ENCODE measurements at regions not wholly inside any gene's neighbourhood (a gene's known extent, or its start where the extent isn't known, plus 50 kb on each side); places are given as distances from the start of the nearest gene placed in this dataset.
"Not testable (repeated sequence)": the region's sequence is repeated elsewhere in the genome, so short reads cannot be mapped to it uniquely, and the experiment has no call there.

DNA sequence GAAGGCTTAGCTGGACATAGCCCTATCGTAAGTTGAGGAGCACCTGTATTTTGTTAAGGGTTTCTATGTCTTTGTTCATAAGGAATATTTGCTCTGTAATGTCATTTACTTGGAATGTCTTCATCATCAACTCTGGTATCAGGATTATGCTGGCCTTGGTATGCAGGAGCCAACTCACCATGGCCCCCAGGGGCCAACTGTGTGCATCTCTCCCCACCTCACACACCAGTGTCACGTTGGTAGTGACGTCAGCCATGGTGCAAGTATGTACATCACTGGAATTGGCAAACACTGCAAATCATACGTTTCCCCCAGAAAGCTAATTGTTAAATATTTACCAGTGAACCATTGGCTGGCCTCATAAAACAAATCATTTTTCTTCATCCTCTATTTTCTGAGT lies 70.8 kb downstream of the YTHDF1 start:
- DNase-seq (ENCODE audit: extremely low read depth in 1 of 2, low read depth in 1 of 2) = no peak

DNA sequence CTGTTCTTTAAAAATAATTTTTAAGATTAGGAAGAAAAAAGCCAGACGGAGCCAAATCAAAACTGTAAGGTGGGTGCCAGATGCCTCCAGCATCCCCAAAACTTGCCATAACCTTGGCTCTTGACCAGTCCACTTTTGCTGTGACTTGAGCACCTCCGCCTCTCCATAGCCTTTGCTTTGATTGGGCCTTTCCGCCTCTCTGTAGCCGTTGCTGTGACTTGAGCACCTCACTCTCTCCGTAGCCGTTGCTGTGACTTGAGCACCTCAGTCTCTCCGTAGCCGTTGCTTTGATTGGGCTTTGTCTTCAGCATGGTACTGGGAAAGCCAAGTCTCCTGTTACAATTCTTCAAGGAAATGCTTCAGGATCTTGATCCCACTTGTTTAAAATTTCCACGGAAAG lies 73.0 kb downstream of the YTHDF1 start:
- DNase-seq (ENCODE audit: extremely low read depth in 1 of 2, low read depth in 1 of 2) = no peak

DNA sequence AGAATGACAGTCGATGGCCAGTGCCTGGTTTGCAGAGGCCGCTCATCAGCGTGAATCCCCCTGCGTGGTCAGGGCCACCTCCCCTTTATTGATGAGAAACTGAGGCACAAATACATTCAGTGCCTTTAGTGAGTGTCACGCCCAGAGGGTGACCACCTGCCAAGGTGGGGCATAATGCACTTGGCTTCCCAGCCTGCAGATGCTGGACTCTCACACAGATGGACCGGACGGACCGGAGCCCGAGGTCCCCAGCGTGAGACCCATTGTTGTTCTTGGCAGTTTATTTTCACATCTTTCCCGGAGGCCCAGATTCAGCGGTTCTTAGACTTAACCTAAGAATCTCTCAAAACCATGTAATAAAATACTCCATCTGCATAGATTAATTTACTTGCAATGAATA lies 74.4 kb downstream of the YTHDF1 start:
- DNase-seq (ENCODE audit: extremely low read depth in 1 of 2, low read depth in 1 of 2) = no peak

DNA sequence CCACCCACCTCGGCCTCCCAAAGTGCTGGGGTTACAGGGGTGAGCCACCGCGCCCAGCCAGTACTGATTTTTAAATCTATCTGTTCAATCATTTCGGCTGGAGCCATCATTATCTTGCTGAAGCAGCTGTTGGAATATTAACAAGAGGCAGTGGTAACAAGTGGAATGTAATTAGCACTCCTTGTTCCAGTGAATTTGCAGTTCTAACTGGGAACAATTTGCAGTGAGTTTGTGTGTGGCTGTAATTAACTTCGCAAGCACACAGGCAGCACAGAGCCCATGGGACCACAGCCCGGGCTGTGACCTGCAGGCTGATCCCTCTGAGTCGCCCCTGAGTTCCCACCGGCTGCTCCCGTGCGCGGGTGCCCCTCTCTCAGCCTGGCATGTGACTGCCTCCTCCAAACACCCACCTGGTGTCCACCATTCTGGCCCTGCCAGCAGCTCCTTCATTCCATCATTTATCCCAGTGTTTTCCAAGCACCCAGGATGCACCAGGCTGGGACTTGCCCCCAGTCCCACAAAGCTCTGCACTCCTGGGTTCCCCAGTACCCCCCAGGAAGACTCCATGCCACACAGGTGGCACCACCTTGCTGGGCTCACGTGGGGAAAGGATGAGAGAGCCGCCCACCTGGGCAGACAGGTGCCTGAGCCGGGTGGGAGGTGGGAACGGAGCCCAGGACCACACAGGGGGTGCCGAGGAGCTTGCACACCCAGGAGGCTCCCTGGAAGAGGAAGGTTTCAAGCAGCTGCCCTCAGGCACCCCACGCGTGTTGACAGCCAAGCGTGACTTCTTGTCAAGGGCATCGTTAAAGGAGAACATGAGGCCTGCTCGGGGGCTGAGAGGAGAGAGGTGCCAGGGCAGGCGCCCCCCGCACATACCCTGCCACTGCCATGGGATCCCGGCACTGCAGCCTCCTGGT lies 75.2 kb downstream of the YTHDF1 start:
- no peak for DNase-seq (ENCODE audit: extremely low read depth in 1 of 2, low read depth in 1 of 2)

DNA sequence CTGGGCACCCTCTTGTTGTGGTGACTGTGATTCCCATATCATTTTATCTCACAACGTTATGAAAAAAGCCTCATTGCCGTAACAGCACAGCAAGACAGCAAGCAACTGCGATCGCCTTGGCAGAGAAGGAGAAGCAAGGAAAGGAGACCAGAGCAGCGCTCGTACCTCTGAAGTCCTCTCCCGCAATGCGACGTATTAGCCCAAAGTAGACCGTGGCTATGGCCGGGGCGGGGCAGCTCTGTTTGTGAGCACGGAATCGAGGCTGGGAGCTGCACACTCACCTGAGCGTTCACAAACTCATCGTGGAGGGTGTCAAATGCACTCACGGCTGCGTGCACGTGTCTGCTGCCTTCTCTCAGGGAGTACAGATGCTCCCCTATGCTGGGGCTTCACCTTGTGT lies 76.1 kb downstream of the YTHDF1 start:
- no peak for DNase-seq (ENCODE audit: extremely low read depth in 1 of 2, low read depth in 1 of 2)

DNA sequence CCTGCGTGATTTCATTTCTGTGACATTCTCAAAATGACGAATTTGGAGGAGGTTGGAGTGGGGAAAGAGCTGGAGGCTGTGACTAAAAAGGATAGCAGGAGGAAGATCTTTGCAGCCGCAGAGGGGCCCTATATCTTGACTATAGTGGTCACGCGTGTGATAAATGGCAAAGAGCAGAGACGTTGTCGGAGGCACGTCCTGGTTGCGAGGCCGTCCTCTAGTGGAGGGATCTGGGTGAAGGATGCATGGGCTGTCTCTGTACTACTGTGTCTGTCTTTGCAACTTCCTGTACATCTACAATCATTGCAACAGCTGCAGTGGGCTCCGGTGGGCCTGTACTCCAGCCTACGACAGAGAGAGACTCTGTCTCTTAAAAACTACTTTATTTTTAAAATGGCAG lies 76.6 kb downstream of the YTHDF1 start:
- DNase-seq (ENCODE audit: extremely low read depth in 1 of 2, low read depth in 1 of 2) = no peak

DNA sequence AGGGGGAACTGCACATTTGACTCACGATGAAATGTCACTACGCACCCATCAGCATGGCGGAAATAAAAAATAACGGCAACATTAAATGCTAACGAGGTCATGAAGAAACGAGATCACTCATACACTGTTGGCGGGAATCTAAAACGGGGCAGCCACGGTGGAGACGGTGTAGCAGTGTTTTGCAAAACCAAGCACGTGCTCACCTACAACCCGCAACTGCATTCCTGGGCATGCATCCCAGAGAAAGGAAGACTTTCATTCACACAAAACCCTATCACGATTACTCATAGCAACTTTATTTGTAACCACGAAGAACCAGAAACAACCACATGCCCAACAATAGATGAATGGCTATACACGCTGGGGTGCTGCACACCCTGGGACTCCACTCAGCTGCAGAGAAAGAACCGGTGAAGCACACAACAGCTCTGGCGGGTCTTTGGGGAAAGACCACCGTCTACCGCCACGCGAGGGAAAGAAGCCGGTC lies 77.0 kb downstream of the YTHDF1 start:
- no peak for DNase-seq (ENCODE audit: extremely low read depth in 1 of 2, low read depth in 1 of 2)

DNA sequence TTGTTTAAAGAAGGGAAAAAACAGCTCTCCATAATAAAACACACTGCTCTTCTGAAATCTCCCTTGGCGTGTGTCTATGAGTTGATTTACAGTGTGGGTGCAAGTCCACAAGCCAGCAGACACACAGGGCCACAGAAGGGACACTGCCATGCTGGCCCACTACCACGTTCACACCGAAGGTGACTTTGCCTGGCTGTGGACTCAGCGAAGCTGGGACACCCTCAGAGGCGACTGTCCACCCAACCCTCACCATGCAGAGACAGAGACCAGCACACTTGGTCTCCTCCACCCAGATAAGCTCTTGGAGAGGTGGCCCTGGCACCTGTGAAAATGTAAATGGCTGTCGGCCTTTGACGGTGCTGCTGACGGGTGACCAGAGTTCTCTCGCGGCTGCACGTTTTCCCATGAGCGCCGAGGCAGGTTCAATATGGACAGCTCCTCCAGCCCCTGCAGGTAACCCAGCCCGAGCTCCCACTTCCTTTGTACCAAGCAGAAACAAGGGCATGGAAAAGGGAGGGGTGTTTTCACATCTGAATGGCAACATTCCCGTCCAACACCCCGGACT lies 78.0 kb downstream of the YTHDF1 start:
- DNase-seq (ENCODE audit: extremely low read depth in 1 of 2, low read depth in 1 of 2) = no peak

DNA sequence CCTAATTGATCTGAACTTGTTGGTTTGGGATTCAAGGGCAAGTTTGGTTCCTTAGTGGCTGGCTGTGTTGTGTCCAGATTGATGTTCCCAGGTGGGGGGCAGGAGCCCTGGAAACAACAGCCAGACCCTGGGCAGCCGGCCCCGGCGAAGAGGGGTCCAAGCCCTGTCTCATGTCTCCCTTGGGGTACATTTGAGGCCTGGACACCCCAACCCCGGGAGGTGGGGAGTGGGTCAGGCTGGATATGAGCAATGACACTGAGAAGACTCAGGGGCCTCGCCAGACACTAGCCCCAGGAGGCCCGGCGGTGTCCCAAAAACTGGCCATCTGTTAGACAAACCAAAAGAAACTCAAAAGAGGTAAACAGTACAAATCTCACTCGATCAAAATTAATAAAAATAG lies 79.6 kb downstream of the YTHDF1 start:
- DNase-seq (ENCODE audit: extremely low read depth in 1 of 2, low read depth in 1 of 2) = no peak

DNA sequence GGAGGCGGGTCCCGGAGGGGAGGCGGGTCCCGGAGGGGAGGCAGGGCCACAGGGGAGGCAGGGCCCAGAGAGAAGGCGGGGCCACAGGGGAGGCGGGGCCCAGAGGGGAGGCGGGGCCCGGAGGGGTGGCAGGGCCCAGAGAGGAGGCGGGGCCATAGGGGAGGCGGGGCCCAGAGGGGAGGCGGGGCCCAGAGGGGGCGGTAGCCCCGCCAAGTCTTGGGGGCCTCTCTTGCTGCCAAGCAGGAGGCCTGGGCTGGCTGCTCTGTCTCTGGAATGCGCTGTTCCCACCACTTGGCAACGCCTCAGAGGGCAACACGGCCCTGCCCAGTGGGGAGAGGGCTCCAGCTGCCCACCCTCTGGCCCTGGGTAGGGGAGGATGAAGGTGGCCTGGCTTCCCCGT lies 80.5 kb downstream of the YTHDF1 start:
- DNase-seq (ENCODE audit: extremely low read depth in 1 of 2, low read depth in 1 of 2) = no peak

DNA sequence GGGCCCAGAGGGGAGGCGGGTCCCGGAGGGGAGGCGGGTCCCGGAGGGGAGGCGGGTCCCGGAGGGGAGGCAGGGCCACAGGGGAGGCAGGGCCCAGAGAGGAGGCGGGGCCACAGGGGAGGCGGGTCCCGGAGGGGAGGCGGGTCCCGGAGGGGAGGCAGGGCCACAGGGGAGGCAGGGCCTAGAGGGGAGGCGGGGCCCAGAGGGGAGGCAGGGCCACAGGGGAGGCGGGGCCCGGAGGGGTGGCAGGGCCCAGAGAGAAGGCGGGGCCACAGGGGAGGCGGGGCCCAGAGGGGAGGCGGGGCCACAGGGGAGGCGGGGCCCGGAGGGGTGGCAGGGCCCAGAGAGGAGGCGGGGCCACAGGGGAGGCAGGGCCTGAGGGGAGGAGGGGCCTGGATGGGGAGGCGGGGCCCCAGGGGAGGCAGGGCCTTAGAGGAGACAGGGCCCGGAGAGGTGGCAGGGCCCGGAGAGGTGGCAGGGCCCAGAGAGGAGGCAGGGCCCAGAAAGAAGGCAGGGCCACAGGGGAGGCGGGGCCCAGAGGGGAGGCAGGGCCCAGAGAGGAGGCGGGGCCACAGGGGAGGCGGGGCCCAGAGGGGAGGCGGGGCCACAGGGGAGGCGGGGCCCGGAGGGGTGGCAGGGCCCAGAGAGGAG lies 81.1 kb downstream of the YTHDF1 start:
- not testable (repeated sequence) for DNase-seq (ENCODE audit: extremely low read depth in 1 of 2, low read depth in 1 of 2)

DNA sequence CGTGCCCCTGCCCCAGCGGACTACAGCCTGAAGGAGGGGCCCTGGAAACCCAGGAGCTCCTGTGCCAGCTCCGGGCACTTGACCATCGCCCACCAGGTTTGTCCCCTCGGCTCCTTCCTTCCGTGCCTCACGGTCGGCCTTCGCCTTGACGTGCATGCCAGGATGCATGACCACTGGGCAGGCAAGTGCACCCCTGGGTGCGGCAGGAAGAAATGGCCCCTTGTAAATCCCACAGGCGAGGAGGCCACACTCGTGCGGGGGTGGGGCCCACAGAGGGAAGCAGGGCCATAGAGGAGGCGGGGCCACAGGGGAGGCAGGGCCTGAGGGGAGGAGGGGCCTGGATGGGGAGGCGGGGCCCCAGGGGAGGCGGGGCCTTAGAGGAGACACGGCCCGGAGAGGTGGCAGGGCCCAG lies 81.7 kb downstream of the YTHDF1 start:
- no peak for DNase-seq (ENCODE audit: extremely low read depth in 1 of 2, low read depth in 1 of 2)

DNA sequence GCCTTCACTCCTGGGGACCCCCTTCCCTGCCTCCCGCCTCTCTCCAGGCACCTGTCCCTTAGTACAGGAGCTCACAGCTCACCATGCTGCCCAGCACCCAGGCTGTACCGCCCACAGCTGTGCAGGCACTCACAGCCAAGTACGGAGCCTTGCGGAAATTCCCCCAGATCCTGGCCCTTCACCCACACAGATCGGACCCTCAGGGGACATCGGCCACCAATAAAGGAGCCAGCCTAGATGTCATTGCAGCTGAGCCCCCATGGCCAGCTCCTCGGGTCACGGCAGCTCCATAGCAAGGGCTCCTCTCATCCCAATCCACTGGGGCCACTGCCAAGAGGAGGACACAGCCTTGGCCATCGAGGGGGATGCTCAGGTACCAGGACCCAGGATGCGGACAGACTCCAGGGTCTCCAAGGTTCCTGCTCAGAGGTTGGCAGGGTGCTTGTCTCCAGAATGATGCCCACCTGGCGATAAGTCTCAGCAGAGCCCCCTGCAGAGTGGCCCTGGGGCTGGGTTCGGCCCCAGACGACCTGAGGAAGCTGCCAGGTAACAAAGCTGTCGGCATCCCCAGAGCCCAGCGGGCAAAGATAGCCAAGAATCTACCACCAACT lies 82.3 kb downstream of the YTHDF1 start:
- no peak for DNase-seq (ENCODE audit: extremely low read depth in 1 of 2, low read depth in 1 of 2)

DNA sequence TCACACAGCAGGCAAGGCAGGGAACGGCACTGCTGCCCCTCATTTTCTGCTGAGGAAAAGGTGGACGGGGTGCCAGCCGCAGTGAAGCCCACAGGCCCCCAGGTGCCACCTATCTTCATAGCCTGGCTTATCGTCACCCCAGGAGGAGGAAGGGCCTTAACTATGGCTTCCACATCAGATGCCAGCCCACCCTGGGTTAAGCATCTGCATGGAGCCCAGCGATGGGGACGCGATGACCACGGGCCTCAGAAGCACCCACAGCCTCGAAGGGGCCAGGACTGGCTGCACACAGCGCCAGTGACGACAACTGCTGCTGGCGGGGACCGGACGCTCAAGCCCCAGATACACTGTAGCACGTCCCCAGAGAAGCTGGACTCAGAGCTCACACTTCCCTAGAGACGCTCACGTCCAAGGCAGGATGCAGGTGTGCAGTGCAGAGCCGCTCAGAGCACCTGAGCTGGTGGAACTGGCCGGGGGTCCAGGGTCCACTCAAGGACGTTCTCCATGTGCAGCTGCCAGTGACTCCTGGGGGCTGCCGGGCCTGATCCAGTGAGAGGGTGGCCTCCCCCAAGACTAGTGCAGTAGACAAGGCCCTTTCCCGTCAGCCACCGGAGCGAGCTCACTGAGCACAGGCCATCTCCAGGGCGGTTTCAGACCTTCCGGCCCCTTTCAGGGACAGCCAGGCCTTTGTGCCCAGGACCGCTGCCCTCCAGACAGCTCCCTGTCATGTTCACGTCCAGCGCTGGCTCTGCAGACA lies 83.0 kb downstream of the YTHDF1 start:
- no peak for DNase-seq (ENCODE audit: extremely low read depth in 1 of 2, low read depth in 1 of 2)

DNA sequence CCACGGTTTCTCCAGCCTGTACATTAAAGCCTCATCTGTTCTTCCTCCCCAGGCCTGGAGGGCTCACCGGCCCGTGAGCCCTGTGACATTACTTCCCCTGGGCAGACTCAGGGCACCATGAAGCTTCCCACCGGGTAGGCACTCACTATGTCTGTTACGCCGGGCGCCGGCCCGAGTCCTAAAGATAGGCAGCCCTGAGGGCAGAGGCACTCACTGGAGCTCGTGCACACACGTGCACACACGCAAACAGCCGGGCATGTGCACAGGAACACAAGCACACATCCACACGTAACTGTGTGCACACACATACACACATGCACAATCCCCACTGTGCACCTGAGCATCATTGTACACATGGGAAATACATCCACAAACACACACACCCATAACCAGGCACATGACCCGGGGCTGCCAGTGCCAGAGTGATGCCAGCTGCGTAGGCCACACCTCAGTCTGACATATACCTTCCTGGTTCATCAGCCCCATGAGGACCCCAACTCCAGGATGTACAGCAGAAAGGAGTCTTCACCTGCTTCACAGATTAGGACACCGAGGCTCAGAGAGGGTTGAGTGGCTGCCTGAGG lies 83.7 kb downstream of the YTHDF1 start:
- DNase-seq (ENCODE audit: extremely low read depth in 1 of 2, low read depth in 1 of 2) = no peak

DNA sequence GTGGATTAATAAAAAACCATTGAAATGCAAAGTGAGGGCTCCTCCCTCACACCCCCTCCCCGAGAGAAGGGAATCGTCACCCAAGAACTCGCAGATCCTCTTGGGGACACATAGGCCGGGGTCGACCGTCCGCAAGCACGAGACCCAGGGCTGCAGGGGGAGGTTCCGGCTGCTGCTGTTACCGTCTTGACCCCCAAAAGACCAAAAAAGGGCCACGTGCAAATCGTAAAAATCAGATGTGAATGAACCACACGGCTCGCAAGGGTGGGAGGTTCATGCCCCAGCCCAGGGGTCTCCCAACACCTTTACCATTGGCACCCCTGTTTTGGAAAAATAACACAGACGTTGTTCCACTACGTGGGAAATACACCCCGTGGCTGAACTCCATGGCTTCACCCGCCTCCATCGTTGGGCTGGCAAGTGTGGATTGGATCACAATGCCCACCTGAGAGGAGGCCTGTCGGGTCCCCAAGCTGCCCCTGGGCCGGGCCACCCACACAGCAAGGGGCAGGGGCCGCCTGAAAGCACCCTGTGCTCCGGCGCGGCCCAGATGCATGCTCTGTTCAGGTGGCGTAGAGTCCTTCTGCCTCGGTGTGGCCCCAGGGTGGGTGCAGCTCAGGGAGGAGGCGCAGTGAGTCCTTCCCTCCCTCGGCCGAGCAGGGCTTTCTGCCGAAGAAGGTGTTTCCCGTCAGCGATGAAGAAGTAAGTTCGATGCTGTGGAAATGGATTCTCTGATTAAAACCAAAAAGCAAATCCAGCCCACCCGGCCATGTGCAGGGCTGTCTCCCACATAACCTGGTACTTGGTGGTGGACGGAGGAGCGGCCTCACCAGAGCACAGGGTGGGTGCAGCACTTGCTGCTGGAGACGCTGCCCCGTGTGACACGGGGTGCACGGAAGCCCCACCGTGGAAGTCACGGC lies 85.0 kb downstream of the YTHDF1 start:
- DNase-seq (ENCODE audit: extremely low read depth in 1 of 2, low read depth in 1 of 2) = no peak

DNA sequence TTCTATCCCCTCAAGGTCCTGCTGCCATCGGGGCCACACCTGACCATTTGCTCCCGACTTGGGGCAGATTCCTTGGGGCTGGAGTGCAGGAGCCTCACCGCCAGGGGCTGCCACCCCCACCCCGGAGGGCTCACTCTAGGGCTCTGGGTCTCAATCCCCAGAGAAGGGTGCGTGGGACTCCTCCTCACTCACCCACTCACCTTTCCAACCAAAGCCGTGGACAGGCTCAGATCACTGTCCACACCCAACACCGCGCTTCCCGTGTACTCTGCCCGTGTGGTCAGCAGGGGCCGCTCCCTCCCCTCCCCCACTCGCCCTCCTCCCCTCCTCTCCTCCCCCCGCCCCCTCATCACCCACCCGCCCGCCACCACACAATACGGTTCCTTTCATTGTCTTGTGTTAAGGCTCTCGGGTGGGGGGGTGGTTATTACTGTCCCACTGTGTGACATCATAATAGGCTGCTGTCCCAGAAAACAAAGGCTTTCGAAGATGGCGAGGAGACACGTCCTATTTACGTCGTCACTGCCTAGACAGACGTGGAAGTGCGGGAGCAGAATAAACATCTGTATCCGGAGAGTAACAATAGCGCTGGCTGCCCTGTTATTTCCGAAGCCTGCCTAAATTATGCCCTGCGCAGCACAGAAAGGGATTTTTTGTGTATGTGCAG lies 85.8 kb downstream of the YTHDF1 start:
- DNase-seq (ENCODE audit: extremely low read depth in 1 of 2, low read depth in 1 of 2) = no peak

DNA sequence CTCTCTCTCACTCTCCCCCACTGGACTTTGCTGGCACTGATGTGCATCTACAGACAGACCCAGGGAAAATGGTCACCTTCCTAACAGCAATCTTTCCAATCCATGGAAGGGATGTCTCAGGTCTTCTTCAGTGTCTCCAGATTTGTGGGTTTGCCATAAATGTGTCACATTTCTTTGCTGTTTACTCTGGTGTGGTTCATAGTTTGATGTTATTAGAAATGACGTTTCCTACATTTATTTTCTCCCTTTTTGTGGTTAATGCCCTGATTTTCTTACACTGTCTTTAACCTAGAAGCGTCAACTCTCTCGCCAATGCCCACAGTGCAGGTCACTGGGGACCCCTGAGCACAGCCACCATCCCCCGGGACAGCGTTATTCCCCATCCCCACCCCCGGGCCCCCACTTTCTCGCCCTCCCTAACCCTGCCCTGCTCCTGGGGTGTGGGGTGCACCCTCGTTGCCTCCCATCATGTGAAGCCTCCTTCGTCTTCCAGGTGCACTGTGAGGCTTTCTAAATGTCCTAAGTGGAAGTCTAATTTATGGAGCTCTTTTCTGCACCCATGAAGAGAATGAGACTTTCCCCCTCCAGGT lies 86.5 kb downstream of the YTHDF1 start:
- DNase-seq (ENCODE audit: extremely low read depth in 1 of 2, low read depth in 1 of 2) = no peak
